Hepatocyte (in vitro differentiated cells): ENCODE measurements at regions not wholly inside any gene's neighbourhood (a gene's known extent, or its start where the extent isn't known, plus 50 kb on each side); places are given as distances from the start of the nearest gene placed in this dataset.

ENCODE experiments used
- DNase-seq: peaks from one replicate; pipeline ENCODE4 v3.0.0-alpha.2; 2016; ENCODE audit warnings: low spot score
- H2AFZ ChIP-seq: fragments of 200-600 bp; sonication (generic); 2 replicates; pipeline ENCODE4 v1.6.0; 2016; ENCODE audit warnings: antibody characterized with exemption, mild to moderate bottlenecking
- H3K27ac ChIP-seq: fragments of 200-600 bp; sonication (generic); 2 replicates; pipeline ENCODE4 v1.5.1; 2016; ENCODE audit warnings: mild to moderate bottlenecking
- H3K27me3 ChIP-seq: fragments of 200-600 bp; sonication (generic); 2 replicates; pipeline ENCODE4 v1.6.1; 2016
- H3K36me3 ChIP-seq: fragments of 200-600 bp; sonication (generic); replicated peaks from 2 replicates; pipeline ENCODE4 v1.5.1; 2016; ENCODE audit warnings: low read depth; ENCODE audit not compliant: insufficient read depth
- H3K4me1 ChIP-seq: fragments of 200-600 bp; sonication (generic); 2 replicates; pipeline ENCODE4 v1.5.1; 2016; ENCODE audit warnings: mild to moderate bottlenecking, moderate library complexity; ENCODE audit not compliant: insufficient read depth
- H3K4me2 ChIP-seq: fragments of 200-600 bp; sonication (generic); 2 replicates; pipeline ENCODE4 v1.6.0; 2016
- H3K4me3 ChIP-seq: fragments of 200-600 bp; sonication (generic); 2 replicates; pipeline ENCODE4 v1.5.1; 2016; ENCODE audit warnings: mild to moderate bottlenecking
- H3K79me2 ChIP-seq: fragments of 200-600 bp; sonication (generic); 2 replicates; pipeline ENCODE4 v1.6.0; 2017; ENCODE audit warnings: mild to moderate bottlenecking
- H3K9me2 ChIP-seq: fragments of 200-600 bp; sonication (generic); replicated peaks from 2 replicates; pipeline ENCODE4 v1.6.0; 2017; ENCODE audit warnings: mild to moderate bottlenecking; ENCODE audit not compliant: insufficient read depth
- H3K9me3 ChIP-seq: fragments of 200-600 bp; sonication (generic); 2 replicates; pipeline ENCODE4 v1.5.1; 2016; ENCODE audit warnings: low read depth, mild to moderate bottlenecking
- H4K20me1 ChIP-seq: fragments of 200-600 bp; sonication (generic); 2 replicates; pipeline ENCODE4 v1.6.0; 2016; ENCODE audit warnings: mild to moderate bottlenecking; ENCODE audit not compliant: insufficient read depth, poor library complexity, severe bottlenecking
- EZH2 ChIP-seq: fragments of 200-600 bp; sonication (generic); IDR thresholded peaks from 2 replicates; pipeline ENCODE4 v1.6.1; 2016; ENCODE audit warnings: antibody characterized with exemption, mild to moderate bottlenecking, borderline replicate concordance
- EZH2phosphoT487 ChIP-seq: fragments of 200-600 bp; sonication (generic); IDR thresholded peaks from one replicate; pipeline ENCODE4 v1.6.1; 2018; ENCODE audit warnings: antibody characterized with exemption, mild to moderate bottlenecking, low read depth, moderate library complexity; ENCODE audit not compliant: unreplicated experiment, severe bottlenecking
- WGBS: methylation state at CpG from one replicate; pipeline ENCODE4 v1.1.6; 2016; ENCODE audit warnings: low lambda C conversion rate; ENCODE audit errors: missing lambda C conversion rate; 5-methylcytosine and 5-hydroxymethylcytosine counted together
- TF ChIP-seq, protein P1 (sequence below): fragments of 200-600 bp; sonication (generic); IDR thresholded peaks from 2 replicates; pipeline ENCODE4 v1.5.1; 2016; ENCODE audit warnings: antibody characterized with exemption, mild to moderate bottlenecking; ENCODE audit not compliant: poor library complexity

DNA sequence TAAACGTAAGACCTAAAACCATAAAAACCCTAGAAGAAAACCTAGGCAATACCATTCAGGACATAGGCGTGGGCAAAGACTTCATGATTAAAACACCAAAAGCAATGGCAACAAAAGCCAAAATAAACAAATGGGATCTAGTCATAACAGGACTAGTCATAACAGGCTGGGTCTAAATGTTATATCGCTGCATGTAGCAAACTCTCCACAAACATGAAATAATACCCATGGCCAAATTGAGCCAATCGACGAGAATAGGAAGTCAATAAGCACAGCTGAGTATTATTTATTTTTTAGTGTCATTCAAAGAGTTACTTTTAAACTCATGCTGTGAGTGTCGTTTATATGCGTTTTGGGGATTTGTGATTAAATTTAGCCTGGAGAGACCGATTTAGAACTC, 225.1 kb downstream of the TFEC start:
- Histone ChIP-seq H3K27me3 (no peaks in the 10 kb centered on the region), H2AFZ (no peak overlapping the region), H3K9me3 (no peaks in the 10 kb centered on the region), H3K4me2 (no peak overlapping the region), H3K27ac (no peak overlapping the region), H3K4me1 (no peaks in the 10 kb centered on the region), H4K20me1 (no peaks in the 10 kb centered on the region), H3K4me3 (no peak overlapping the region), H3K79me2 (no peaks in the 10 kb centered on the region), H3K9me2 (no peaks in the 10 kb centered on the region), H3K36me3 (no peaks in the 10 kb centered on the region)
- DNase-seq = no peak
- 78% methylated on average over 8 of the region's 8 CpGs for WGBS
- TF ChIP-seq EZH2 = no peak
- TF ChIP-seq EZH2phosphoT487 = no peak
- TF ChIP-seq, protein P1, sequence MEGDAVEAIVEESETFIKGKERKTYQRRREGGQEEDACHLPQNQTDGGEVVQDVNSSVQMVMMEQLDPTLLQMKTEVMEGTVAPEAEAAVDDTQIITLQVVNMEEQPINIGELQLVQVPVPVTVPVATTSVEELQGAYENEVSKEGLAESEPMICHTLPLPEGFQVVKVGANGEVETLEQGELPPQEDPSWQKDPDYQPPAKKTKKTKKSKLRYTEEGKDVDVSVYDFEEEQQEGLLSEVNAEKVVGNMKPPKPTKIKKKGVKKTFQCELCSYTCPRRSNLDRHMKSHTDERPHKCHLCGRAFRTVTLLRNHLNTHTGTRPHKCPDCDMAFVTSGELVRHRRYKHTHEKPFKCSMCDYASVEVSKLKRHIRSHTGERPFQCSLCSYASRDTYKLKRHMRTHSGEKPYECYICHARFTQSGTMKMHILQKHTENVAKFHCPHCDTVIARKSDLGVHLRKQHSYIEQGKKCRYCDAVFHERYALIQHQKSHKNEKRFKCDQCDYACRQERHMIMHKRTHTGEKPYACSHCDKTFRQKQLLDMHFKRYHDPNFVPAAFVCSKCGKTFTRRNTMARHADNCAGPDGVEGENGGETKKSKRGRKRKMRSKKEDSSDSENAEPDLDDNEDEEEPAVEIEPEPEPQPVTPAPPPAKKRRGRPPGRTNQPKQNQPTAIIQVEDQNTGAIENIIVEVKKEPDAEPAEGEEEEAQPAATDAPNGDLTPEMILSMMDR = no peak

DNA sequence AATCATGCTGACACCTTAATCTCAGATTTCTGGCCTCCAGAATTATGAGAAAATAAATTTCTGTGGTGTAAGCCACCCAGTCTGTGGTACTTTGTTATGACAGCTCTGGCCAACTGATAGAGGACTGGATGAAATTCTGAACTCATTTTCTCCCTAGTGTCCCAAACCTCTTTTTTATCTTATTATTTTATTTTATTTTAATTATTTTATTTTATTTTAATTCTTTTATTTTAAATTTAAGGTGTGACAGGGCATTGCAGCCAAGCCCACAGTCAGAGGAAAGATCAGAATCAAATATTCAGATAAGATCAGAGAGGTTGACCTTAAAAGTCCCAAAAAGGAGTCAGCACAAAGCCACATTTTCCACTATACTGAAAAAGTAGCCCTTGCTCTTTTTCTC, 228.1 kb downstream of the TFEC start:
- H3K27ac ChIP-seq = no peak overlapping the region
- H4K20me1 ChIP-seq = no peaks in the 10 kb centered on the region
- no peaks in the 10 kb centered on the region for H3K9me2 ChIP-seq
- no peaks in the 10 kb centered on the region for H3K9me3 ChIP-seq
- H3K4me1 ChIP-seq = no peaks in the 10 kb centered on the region
- no peaks in the 10 kb centered on the region for H3K27me3 ChIP-seq
- H2AFZ ChIP-seq = no peak overlapping the region
- no peak for TF ChIP-seq EZH2
- no peak for TF ChIP-seq EZH2phosphoT487
- TF ChIP-seq, protein P1 = no peak
- H3K4me2 ChIP-seq = no peak overlapping the region
- no peaks in the 10 kb centered on the region for H3K36me3 ChIP-seq
- no peaks in the 10 kb centered on the region for H3K79me2 ChIP-seq
- DNase-seq = no peak
- H3K4me3 ChIP-seq = no peak overlapping the region

DNA sequence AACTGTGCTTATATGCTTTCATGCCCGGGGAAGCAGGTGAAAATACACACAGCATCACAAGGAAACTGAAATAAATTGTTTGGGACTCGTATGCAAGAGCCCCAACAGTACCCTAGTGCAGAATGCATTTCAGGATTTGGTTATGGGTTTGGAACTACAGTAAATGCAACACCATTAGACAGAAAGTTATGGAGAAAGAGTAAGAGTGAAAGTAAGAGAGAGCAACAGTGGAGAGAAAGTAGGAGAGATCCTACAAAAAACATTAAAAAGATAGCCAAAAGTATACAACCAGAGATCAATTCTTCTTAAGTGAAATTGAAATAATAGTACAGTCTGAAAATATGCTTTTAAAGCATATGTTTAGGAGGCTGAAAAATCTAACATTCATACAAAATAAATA, 231.1 kb downstream of the TFEC start:
- TF ChIP-seq EZH2 (no peak), EZH2phosphoT487 (no peak)
- TF ChIP-seq, protein P1 = no peak
- Histone ChIP-seq H2AFZ (no peak overlapping the region), H3K4me1 (no peaks in the 10 kb centered on the region), H3K36me3 (no peaks in the 10 kb centered on the region), H3K4me3 (no peak overlapping the region), H3K9me3 (no peaks in the 10 kb centered on the region), H3K27ac (no peak overlapping the region), H3K27me3 (no peaks in the 10 kb centered on the region), H3K9me2 (no peaks in the 10 kb centered on the region), H4K20me1 (no peaks in the 10 kb centered on the region), H3K4me2 (no peak overlapping the region), H3K79me2 (no peaks in the 10 kb centered on the region)
- DNase-seq = no peak
- 82% methylated on average over 2 of the region's 2 CpGs for WGBS
